ENCODE measurements at regions not wholly inside any gene's neighbourhood (a gene's known extent, or its start where the extent isn't known, plus 50 kb on each side); places are given as distances from the start of the nearest gene placed in this dataset.
A peak's percentile ranks its signal among the peaks of the same experiment; 100 is the strongest.
"Not testable (repeated sequence)": the region's sequence is repeated elsewhere in the genome, so short reads cannot be mapped to it uniquely, and the experiment has no call there.

GRCh38 chr3:73177827-73178226 is 116.4 kb downstream of the EBLN2 start:
- no peak for DNase-seq (ENCODE audit: low read depth, low spot score)

GRCh38 chr3:73179601-73180000 is 118.1 kb downstream of the EBLN2 start:
- DNase-seq (ENCODE audit: low read depth, low spot score): no peak

GRCh38 chr3:73186741-73187140 is 125.3 kb downstream of the EBLN2 start:
- DNase-seq (ENCODE audit: low read depth, low spot score): no peak

- DNase-seq (ENCODE audit: low read depth, low spot score): no peak
Observed at GRCh38 chr3:73187328-73187727, 125.9 kb downstream of the EBLN2 start.

GRCh38 chr3:73188707-73189106 is 127.2 kb downstream of the EBLN2 start:
- no peak for DNase-seq (ENCODE audit: low read depth, low spot score)

GRCh38 chr3:73192036-73192738 is 130.7 kb downstream of the EBLN2 start:
- no peak for DNase-seq (ENCODE audit: low read depth, low spot score)

GRCh38 chr3:73193943-73194342 is 132.5 kb downstream of the EBLN2 start:
- DNase-seq (ENCODE audit: low read depth, low spot score): not testable (repeated sequence)

- no peak for DNase-seq (ENCODE audit: low read depth, low spot score)
Observed at GRCh38 chr3:73197187-73197586, 135.7 kb downstream of the EBLN2 start.

GRCh38 chr3:73203101-73203500 is 141.6 kb downstream of the EBLN2 start:
- DNase-seq (ENCODE audit: low read depth, low spot score): no peak

- DNase-seq (ENCODE audit: low read depth, low spot score): no peak
Observed at GRCh38 chr3:73203633-73204032, 142.2 kb downstream of the EBLN2 start.

- no peak for DNase-seq (ENCODE audit: low read depth, low spot score)
Observed at GRCh38 chr3:73204841-73205240, 143.4 kb downstream of the EBLN2 start.

- DNase-seq (ENCODE audit: low read depth, low spot score): no peak
Observed at GRCh38 chr3:73206030-73206429, 144.6 kb downstream of the EBLN2 start.

- no peak for DNase-seq (ENCODE audit: low read depth, low spot score)
Observed at GRCh38 chr3:73207946-73208440, 146.5 kb downstream of the EBLN2 start.

- no peak for DNase-seq (ENCODE audit: low read depth, low spot score)
Observed at GRCh38 chr3:73210759-73211158, 149.3 kb downstream of the EBLN2 start.

- no peak for DNase-seq (ENCODE audit: low read depth, low spot score)
Observed at GRCh38 chr3:73212683-73213082, 151.2 kb downstream of the EBLN2 start.

- DNase-seq (ENCODE audit: low read depth, low spot score): peak; percentile 76
Observed at GRCh38 chr3:73213896-73214295, 152.4 kb downstream of the EBLN2 start.

GRCh38 chr3:73214846-73215245 is 153.4 kb downstream of the EBLN2 start:
- DNase-seq (ENCODE audit: low read depth, low spot score): no peak

GRCh38 chr3:73215281-73215680 is 153.8 kb downstream of the EBLN2 start:
- peak; percentile 20 for DNase-seq (ENCODE audit: low read depth, low spot score)

- DNase-seq (ENCODE audit: low read depth, low spot score): no peak
Observed at GRCh38 chr3:73215901-73216300, 154.4 kb downstream of the EBLN2 start.

- peak; percentile 17 for DNase-seq (ENCODE audit: low read depth, low spot score)
Observed at GRCh38 chr3:73216310-73216709, 154.9 kb downstream of the EBLN2 start.

- DNase-seq (ENCODE audit: low read depth, low spot score): no peak
Observed at GRCh38 chr3:73222126-73222525, 160.7 kb downstream of the EBLN2 start.

GRCh38 chr3:73225146-73225855 is 163.8 kb downstream of the EBLN2 start:
- no peak for DNase-seq (ENCODE audit: low read depth, low spot score)

GRCh38 chr3:73225991-73226390 is 164.5 kb downstream of the EBLN2 start:
- DNase-seq (ENCODE audit: low read depth, low spot score): no peak

Data from astrocyte of the hippocampus (primary cell).